Glutamatergic neuron (in vitro differentiated cells): ENCODE measurements at regions not wholly inside any gene's neighbourhood (a gene's known extent, or its start where the extent isn't known, plus 50 kb on each side); places are given as distances from the start of the nearest gene placed in this dataset.
A peak's percentile ranks its signal among the peaks of the same experiment; 100 is the strongest.
"Not testable (repeated sequence)": the region's sequence is repeated elsewhere in the genome, so short reads cannot be mapped to it uniquely, and the experiment has no call there.

Experiments used
- DNase-seq: peaks from one replicate; pipeline ENCODE4 v3.0.0; 2022
- H3K27ac Mint-ChIP-seq: one replicate; pipeline ENCODE4 v1.8.0; 2020; ENCODE audit warnings: mild to moderate bottlenecking, mixed read lengths, inconsistent platforms; ENCODE audit not compliant: unreplicated experiment
- H3K27me3 Mint-ChIP-seq: one replicate; pipeline ENCODE4 v1.8.0; 2020; ENCODE audit warnings: mild to moderate bottlenecking, moderate library complexity, mixed read lengths, inconsistent platforms; ENCODE audit not compliant: unreplicated experiment
- H3K36me3 Mint-ChIP-seq: one replicate; pipeline ENCODE4 v1.8.0; 2020; ENCODE audit warnings: mild to moderate bottlenecking, mixed read lengths, inconsistent platforms; ENCODE audit not compliant: unreplicated experiment
- H3K4me1 Mint-ChIP-seq: one replicate; pipeline ENCODE4 v1.8.0; 2020; ENCODE audit warnings: mild to moderate bottlenecking, low read depth, mixed read lengths, inconsistent platforms; ENCODE audit not compliant: unreplicated experiment
- H3K4me3 Mint-ChIP-seq: one replicate; pipeline ENCODE4 v1.8.0; 2020; ENCODE audit warnings: mild to moderate bottlenecking, mixed read lengths, inconsistent platforms; ENCODE audit not compliant: unreplicated experiment
- H3K9me3 Mint-ChIP-seq: one replicate; pipeline ENCODE4 v1.8.0; 2020; ENCODE audit warnings: mild to moderate bottlenecking, moderate library complexity, mixed read lengths, inconsistent platforms; ENCODE audit not compliant: unreplicated experiment
- CTCF ChIP-seq: fragments of 200-600 bp; sonication (generic); IDR thresholded peaks from one replicate; pipeline ENCODE4 v1.5.0; 2021; ENCODE audit not compliant: partially characterized antibody, unreplicated experiment

GRCh38 chr4:30866907-30867306 lies 146.7 kb downstream of the PCDH7 start:
- no peak for DNase-seq
- peaks cover 4% of the 10 kb centered on the region for H3K27me3 Mint-ChIP-seq
- peaks cover 6% of the 10 kb centered on the region for H3K9me3 Mint-ChIP-seq
- no peak overlapping the region for H3K27ac Mint-ChIP-seq
- no peaks in the 10 kb centered on the region for H3K36me3 Mint-ChIP-seq
- H3K4me1 Mint-ChIP-seq, result peaks cover 2% of the 10 kb centered on the region
- TF ChIP-seq CTCF, result no peak
- H3K4me3 Mint-ChIP-seq, result no peak overlapping the region

- H3K4me1 Mint-ChIP-seq, result peaks cover 2% of the 10 kb centered on the region
- no peak overlapping the region for H3K4me3 Mint-ChIP-seq
- peaks cover 6% of the 10 kb centered on the region for H3K9me3 Mint-ChIP-seq
- H3K27me3 Mint-ChIP-seq, result peaks cover 4% of the 10 kb centered on the region
- no peak for TF ChIP-seq CTCF
- DNase-seq, result no peak
- H3K27ac Mint-ChIP-seq, result no peak overlapping the region
- H3K36me3 Mint-ChIP-seq, result no peaks in the 10 kb centered on the region
These were observed 147.3 kb downstream of the PCDH7 start for GRCh38 chr4:30867427-30867826.

GRCh38 chr4:30868111-30868895 lies 148.1 kb downstream of the PCDH7 start:
- no peak for DNase-seq
- H3K4me1 Mint-ChIP-seq, result peaks cover 2% of the 10 kb centered on the region
- H3K4me3 Mint-ChIP-seq, result no peak overlapping the region
- peaks cover 4% of the 10 kb centered on the region for H3K27me3 Mint-ChIP-seq
- TF ChIP-seq CTCF, result no peak
- H3K27ac Mint-ChIP-seq, result peak overlapping the region; percentile 33
- no peaks in the 10 kb centered on the region for H3K36me3 Mint-ChIP-seq
- H3K9me3 Mint-ChIP-seq, result peaks cover 6% of the 10 kb centered on the region

DNA sequence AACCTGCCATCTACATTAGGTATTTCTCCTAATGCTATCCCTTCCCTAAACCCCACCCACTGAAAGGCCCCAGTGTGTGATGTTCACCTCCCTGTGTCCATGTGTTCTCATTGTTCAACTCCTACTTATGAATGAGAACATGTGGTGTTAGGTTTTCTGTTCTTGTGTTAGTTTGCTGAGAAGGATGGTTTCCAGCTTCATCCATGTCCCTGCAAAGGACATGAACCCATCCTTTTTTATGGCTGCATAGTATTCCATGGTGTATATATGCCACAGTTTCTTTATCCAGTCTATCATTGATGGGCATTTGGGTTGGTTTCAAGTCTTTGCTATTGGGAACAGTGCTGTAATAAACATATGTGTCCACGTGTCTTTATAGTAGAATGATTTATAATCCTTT lies 149.2 kb downstream of the PCDH7 start:
- not testable (repeated sequence) for H3K36me3 Mint-ChIP-seq, DNase-seq, H3K9me3 Mint-ChIP-seq

DNA sequence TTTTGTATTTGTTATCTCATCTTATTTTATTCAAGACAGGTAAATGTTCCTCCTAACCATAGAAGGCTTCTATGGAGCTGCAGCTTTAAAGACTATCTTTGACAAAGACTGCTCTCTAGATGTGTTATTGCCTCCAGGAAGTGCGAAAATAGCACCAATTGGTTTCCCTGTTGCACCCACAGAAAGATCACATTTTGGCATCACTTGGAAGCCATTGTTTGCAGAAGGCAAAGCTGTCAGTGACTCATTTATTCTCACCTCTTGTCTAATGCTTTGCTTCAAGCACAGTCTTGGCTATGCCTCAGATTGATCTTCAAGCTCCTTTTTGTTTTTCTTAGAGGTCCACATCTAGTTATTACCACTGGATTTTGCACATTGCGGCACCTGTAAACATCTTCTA lies 150.3 kb downstream of the PCDH7 start:
- Mint-ChIP-seq H3K9me3 (peaks cover 6% of the 10 kb centered on the region), H3K4me3 (no peak overlapping the region), H3K27me3 (peaks cover 4% of the 10 kb centered on the region), H3K27ac (no peak overlapping the region), H3K36me3 (no peaks in the 10 kb centered on the region), H3K4me1 (peaks cover 2% of the 10 kb centered on the region)
- no peak for DNase-seq
- TF ChIP-seq CTCF, result no peak

More for the DNA sequence above, 149.2 kb downstream of the PCDH7 start:
- not testable (repeated sequence) for H3K27me3 Mint-ChIP-seq, H3K27ac Mint-ChIP-seq, H3K4me3 Mint-ChIP-seq, H3K4me1 Mint-ChIP-seq
